ENCODE measurements at regions not wholly inside any gene's neighbourhood (a gene's known extent, or its start where the extent isn't known, plus 50 kb on each side); places are given as distances from the start of the nearest gene placed in this dataset.

DNA sequence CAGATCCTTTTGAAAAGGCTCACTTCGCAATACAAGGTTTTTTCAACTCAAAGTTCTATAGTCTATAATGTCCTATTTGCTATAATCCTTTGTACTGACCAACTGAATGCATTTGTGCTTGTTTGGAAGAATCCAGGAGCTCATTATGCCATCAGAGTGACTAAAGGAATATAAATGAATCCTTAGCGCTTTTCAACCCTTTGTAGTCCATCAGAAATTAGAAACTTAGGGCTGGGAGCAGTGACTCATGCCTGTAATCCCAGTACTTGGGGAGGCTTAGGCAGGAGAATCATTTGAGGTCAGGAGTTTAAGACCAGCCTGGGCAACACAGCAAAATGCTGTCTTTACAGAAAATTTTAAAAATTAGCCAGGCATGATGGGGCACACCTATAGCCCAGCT lies 330.2 kb upstream of the CHAC2 start:
- H3K27ac Mint-ChIP-seq = no peak overlapping the region
- no peak overlapping the region for H3K4me3 Mint-ChIP-seq
- peaks cover 3% of the 10 kb centered on the region for H3K27me3 Mint-ChIP-seq
- no peaks in the 10 kb centered on the region for H3K9me3 Mint-ChIP-seq
- DNase-seq = no peak
- H3K4me1 Mint-ChIP-seq = no peaks in the 10 kb centered on the region
- intact Hi-C loops (cut with micrococcal nuclease) = no loop called here
- H3K36me3 Mint-ChIP-seq (ENCODE audit: low read depth) = no peaks in the 10 kb centered on the region

DNA sequence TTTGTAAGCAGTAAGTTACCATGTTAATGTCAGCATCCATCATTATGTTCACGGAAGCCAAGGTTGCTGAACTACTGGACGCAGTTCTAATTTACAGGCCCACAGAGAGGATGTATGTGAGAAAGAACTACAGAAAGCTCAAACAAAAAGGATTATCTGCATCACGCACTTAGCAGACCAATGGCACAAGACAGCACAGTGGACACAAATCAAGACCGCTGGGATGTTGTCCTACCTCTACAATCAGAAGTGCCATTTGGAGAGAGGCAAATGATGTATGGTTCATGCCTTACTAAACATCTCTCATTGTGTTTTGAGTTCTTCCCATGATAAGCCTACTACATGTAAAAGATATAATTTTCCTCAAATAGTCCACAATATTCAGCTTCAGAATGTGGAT lies 330.7 kb upstream of the CHAC2 start:
- H3K27ac Mint-ChIP-seq = no peak overlapping the region
- H3K9me3 Mint-ChIP-seq = no peaks in the 10 kb centered on the region
- no peaks in the 10 kb centered on the region for H3K4me1 Mint-ChIP-seq
- intact Hi-C loops (cut with micrococcal nuclease) = no loop called here
- DNase-seq = no peak
- peaks cover 3% of the 10 kb centered on the region for H3K27me3 Mint-ChIP-seq
- H3K36me3 Mint-ChIP-seq (ENCODE audit: low read depth) = no peaks in the 10 kb centered on the region
- H3K4me3 Mint-ChIP-seq = no peak overlapping the region

DNA sequence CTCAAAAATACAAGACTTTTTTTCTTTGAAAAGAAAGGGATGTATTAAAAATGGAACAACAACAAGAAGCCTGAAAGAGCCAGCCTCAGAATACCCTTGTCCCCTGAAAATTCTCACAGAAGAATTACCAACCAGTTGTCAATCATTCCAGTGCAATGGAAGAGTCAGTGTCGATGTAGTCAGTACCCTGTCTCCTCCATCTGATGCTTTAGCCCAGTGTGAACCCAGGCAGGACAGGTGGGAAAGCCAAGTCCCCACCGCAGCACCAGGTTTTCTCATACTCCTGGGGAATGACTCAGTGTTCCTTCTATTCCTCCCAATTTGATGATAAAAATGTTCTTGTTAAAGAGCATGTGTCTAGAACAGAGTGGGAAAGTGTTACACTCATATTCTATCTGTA lies 332.0 kb upstream of the CHAC2 start:
- H3K27ac Mint-ChIP-seq = no peak overlapping the region
- H3K4me1 Mint-ChIP-seq = no peaks in the 10 kb centered on the region
- DNase-seq = no peak
- H3K4me3 Mint-ChIP-seq = no peak overlapping the region
- intact Hi-C loops (cut with micrococcal nuclease) = no loop called here
- peaks cover 3% of the 10 kb centered on the region for H3K27me3 Mint-ChIP-seq
- no peaks in the 10 kb centered on the region for H3K9me3 Mint-ChIP-seq
- no peaks in the 10 kb centered on the region for H3K36me3 Mint-ChIP-seq (ENCODE audit: low read depth)

DNA sequence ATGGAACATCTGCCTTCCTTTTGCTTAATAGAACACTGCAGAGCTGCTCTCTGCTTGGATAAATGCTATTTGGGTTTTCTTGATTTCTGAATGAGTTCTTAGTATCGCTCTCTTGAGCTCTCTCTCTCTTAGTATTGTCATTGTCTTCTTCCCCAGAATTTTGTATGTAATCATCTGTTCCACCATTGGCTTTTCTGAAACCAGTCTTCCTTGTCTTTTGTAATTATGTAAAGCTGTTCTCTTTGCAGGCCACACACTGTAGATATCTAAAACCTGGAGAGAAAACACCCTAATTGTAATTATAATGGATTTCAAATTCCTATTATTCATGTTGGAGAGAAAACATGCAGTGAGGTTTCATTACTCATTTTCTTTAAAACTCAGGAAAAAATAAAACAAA lies 333.1 kb upstream of the CHAC2 start:
- intact Hi-C loops (cut with micrococcal nuclease) = no loop called here
- H3K9me3 Mint-ChIP-seq = no peaks in the 10 kb centered on the region
- H3K27ac Mint-ChIP-seq = no peak overlapping the region
- H3K36me3 Mint-ChIP-seq (ENCODE audit: low read depth) = no peaks in the 10 kb centered on the region
- no peaks in the 10 kb centered on the region for H3K4me1 Mint-ChIP-seq
- no peak overlapping the region for H3K4me3 Mint-ChIP-seq
- DNase-seq = no peak
- H3K27me3 Mint-ChIP-seq = peaks cover 3% of the 10 kb centered on the region

DNA sequence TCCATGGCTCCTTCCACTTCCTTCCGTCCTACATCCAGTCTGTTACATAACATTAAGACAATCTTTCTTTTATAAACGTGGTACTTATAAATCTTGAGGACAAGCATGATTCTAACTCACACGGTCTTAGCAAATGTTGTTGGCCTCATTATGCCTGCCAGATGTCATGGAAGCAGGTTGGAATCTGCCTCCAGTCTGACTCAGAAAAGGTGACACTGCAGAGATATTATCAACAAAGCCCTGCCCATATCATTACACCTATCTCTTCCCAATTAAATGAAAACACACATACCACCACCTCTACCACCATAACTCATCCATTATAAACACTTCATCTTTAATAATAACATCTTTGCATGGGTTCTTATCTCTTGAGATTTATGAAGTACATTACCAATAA lies 334.7 kb upstream of the CHAC2 start:
- H3K9me3 Mint-ChIP-seq = no peaks in the 10 kb centered on the region
- H3K27ac Mint-ChIP-seq = no peak overlapping the region
- no peaks in the 10 kb centered on the region for H3K4me1 Mint-ChIP-seq
- H3K4me3 Mint-ChIP-seq = no peak overlapping the region
- no peaks in the 10 kb centered on the region for H3K36me3 Mint-ChIP-seq (ENCODE audit: low read depth)
- peaks cover 3% of the 10 kb centered on the region for H3K27me3 Mint-ChIP-seq
- intact Hi-C loops (cut with micrococcal nuclease) = no loop called here
- DNase-seq = no peak

DNA sequence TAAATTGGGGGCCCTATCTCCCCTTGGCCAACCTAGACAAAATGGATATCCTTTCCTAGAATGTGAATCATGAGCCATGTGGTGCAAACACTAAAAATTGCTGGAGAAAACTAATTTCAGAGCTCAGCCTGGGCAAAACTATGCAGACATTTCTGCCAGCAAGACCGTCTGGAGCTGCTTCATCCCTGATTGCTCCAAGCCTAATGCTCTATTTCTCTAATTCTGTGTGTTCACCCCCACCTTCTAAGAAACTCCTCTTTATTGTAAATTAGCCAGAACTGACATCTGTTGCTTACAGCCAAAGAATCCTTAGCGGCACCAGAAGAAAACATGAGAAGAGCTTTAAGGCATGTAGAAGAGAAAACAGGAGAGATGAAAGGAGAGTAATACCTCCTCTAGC lies 337.7 kb upstream of the CHAC2 start:
- H3K4me3 Mint-ChIP-seq = no peak overlapping the region
- H3K27ac Mint-ChIP-seq = no peak overlapping the region
- no peaks in the 10 kb centered on the region for H3K9me3 Mint-ChIP-seq
- H3K27me3 Mint-ChIP-seq = peaks cover 3% of the 10 kb centered on the region
- no peaks in the 10 kb centered on the region for H3K36me3 Mint-ChIP-seq (ENCODE audit: low read depth)
- DNase-seq = no peak
- intact Hi-C loops (cut with micrococcal nuclease) = loop anchor here (10.0 kb wide), 1 partner anchor 315 kb away; no protein-coding TSS in a partner anchor
- H3K4me1 Mint-ChIP-seq = no peaks in the 10 kb centered on the region

DNA sequence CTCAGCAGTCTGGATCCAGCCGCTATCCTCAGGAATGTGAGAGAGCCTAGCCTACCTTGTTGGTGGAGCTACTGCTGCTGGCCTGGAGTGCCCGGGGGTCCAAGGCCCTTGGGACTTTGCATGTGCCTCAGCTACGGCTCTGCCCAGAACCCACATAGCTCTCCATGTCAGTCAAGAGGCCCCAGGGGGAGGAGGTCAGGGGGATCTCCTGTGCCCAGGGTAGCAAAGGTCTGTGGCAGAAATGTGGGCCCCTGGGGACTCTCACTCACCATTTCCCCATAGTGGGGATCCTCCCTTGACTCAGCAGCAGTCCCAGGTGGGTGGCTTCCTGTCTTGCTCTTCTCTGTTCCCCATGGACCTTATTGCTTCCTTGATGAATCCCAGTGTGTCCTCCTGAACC lies 342.7 kb upstream of the CHAC2 start:
- H3K27ac Mint-ChIP-seq = no peak overlapping the region
- H3K36me3 Mint-ChIP-seq (ENCODE audit: low read depth) = no peaks in the 10 kb centered on the region
- H3K4me1 Mint-ChIP-seq = no peaks in the 10 kb centered on the region
- no peaks in the 10 kb centered on the region for H3K27me3 Mint-ChIP-seq
- intact Hi-C loops (cut with micrococcal nuclease) = loop anchor here (10.0 kb wide), 1 partner anchor 320 kb away; no protein-coding TSS in a partner anchor
- H3K4me3 Mint-ChIP-seq = no peak overlapping the region
- DNase-seq = no peak
- no peaks in the 10 kb centered on the region for H3K9me3 Mint-ChIP-seq

DNA sequence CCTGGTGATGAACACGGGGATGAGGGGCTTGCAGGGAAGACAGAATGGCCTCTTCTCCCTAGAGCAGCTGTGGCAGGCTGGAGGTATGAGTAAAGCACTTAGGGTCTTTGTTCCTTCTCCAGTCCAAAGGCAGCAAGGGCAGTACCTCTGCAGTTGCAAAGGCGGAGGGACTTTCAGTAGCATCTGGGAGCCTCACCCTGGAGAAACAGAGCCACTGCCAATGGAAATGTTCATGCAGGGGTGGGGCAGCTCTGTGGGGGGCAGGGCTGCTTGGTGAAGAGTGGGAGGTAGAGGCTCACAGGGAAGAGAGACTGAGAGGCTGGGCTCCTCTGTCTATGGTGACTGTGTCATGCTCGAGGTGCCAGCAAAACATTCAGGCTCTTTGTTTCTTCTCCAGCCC lies 344.1 kb upstream of the CHAC2 start:
- H3K9me3 Mint-ChIP-seq = no peaks in the 10 kb centered on the region
- no peaks in the 10 kb centered on the region for H3K36me3 Mint-ChIP-seq (ENCODE audit: low read depth)
- H3K27me3 Mint-ChIP-seq = no peaks in the 10 kb centered on the region
- no peak for DNase-seq
- H3K4me3 Mint-ChIP-seq = no peak overlapping the region
- intact Hi-C loops (cut with micrococcal nuclease) = loop anchor here (10.0 kb wide), 1 partner anchor 321 kb away; no protein-coding TSS in a partner anchor
- H3K27ac Mint-ChIP-seq = no peak overlapping the region
- no peaks in the 10 kb centered on the region for H3K4me1 Mint-ChIP-seq

DNA sequence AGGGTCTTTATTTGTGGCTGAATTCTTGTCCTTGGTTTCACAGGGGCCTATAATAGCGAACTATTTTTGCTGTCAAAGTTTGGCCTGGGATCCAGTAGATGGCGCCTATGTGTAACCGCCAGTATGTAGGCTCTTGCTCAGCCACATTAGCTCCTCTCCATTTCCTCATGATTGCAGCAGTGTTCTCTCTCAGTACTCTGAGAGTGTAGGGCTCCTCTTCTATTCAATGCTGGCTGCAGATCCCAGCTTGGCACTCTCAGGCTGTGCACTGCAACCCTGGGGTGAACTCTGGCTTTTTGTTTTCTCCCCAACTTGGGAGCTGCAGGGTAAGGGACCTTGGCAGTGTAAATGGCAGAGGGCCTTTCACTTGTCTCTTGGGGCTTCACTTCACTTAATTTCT lies 344.6 kb upstream of the CHAC2 start:
- no peaks in the 10 kb centered on the region for H3K36me3 Mint-ChIP-seq (ENCODE audit: low read depth)
- intact Hi-C loops (cut with micrococcal nuclease) = loop anchor here (10.0 kb wide), 1 partner anchor 322 kb away; no protein-coding TSS in a partner anchor
- H3K4me1 Mint-ChIP-seq = no peaks in the 10 kb centered on the region
- H3K9me3 Mint-ChIP-seq = no peaks in the 10 kb centered on the region
- peak; percentile 60 for DNase-seq
- H3K27me3 Mint-ChIP-seq = no peaks in the 10 kb centered on the region
- H3K4me3 Mint-ChIP-seq = no peak overlapping the region
- no peak overlapping the region for H3K27ac Mint-ChIP-seq

DNA sequence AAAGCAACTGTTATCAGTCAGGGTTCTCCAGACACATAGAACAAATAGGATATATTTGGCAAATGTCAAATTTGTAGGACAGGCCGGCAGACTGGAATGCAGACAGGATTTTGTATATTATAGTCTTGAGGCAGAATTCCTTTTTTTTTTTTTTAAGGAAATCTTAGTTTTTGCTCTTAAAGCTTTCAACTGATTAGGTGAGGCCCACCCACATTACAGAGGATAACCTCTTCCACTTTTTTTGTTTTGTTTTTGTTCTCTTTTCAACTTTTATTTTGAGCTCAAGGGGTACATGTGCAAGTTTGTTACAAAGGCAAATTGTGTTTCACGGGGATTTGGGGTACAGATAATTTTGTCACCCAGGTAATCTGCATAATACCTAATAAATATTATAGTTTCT lies 350.2 kb upstream of the CHAC2 start:
- no peaks in the 10 kb centered on the region for H3K36me3 Mint-ChIP-seq (ENCODE audit: low read depth)
- no peak for DNase-seq
- H3K4me3 Mint-ChIP-seq = no peak overlapping the region
- intact Hi-C loops (cut with micrococcal nuclease) = no loop called here
- H3K27me3 Mint-ChIP-seq = no peaks in the 10 kb centered on the region
- no peaks in the 10 kb centered on the region for H3K4me1 Mint-ChIP-seq
- H3K9me3 Mint-ChIP-seq = no peaks in the 10 kb centered on the region
- no peak overlapping the region for H3K27ac Mint-ChIP-seq

DNA sequence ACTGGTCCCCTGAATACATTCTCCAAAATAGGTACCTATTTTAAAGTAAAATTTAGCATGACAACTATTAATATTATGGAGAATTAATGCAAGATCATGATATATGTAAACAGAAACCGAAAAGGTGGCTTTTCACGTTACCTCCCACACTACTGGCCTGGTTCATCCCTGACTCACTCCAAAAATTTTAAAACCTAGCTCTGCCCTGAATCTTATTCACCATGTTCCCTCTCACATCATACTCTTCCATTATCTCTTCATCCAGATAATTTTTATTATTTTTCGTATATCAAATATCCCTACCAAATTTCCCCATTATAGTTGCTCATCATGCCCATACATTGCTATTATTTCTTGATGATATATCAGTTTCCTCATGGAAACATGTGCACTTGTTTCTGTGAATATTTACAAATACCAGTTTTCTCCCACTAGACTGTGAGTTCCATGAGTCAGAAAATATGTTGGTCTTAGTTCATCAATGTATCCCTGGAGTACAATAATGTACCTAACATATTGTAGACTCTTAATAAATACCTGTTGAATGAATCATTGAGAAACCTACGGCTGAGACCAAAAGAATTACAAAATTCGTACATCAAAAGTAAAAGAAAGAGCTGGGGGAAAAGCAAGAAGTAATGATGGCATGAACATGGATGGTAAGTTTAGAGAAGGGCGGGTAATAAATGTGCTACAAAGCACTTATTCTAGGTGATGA lies 360.1 kb upstream of the CHAC2 start:
- no peak for DNase-seq
- intact Hi-C loops (cut with micrococcal nuclease) = no loop called here
- Mint-ChIP-seq H3K4me1 (no peaks in the 10 kb centered on the region), H3K27ac (no peak overlapping the region), H3K4me3 (no peak overlapping the region), H3K36me3 (ENCODE audit: low read depth) (no peaks in the 10 kb centered on the region), H3K27me3 (no peaks in the 10 kb centered on the region), H3K9me3 (no peaks in the 10 kb centered on the region)

DNA sequence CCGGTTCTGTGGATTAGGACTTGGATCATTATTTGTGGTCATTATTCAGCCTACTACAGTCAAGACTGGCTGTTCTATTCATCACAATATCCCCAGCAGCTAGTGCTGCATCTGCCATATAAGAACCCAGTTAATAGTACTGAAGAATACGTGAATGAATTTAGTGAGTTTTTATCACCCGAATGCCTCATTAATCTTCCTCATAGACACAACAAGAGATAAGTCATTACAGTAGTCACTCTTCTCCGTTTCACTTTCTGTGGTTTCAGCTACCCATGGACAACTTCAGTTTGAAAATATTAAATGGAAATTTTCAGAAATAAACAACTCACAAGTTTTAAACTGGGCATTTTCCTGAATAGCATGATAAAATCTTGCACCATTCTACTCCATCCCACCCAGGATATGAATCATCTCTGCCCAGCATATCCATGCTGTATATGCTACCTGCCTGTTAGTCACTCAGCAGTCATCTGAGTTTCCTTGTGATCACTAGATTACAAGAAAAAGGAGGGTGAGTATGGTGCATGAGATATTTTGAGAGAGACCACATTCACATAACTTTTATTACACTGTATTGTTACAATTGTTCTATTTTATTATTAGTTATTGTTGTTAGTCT lies 363.7 kb upstream of the CHAC2 start:
- Mint-ChIP-seq H3K9me3 (peaks cover 4% of the 10 kb centered on the region), H3K36me3 (ENCODE audit: low read depth) (no peaks in the 10 kb centered on the region), H3K4me3 (no peak overlapping the region), H3K4me1 (no peaks in the 10 kb centered on the region), H3K27me3 (no peaks in the 10 kb centered on the region), H3K27ac (no peak overlapping the region)
- no peak for DNase-seq
- intact Hi-C loops (cut with micrococcal nuclease) = no loop called here

DNA sequence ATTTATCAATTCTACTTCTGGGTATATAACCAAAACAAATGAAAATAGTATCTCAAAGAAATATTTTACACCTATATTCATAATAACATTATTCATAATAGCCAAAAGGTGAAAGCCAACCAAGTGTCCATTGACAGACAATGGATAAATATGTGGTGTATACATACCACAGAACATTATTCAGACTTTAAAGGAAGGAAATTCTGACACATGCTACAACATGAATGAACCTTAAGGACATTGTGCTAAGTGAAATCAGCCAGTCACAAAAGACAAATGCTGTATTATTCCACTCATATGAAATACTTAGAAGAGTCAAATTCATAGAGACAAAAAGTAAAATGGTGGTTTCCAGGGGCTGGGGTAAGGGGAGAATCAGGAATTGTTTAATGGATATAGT lies 370.5 kb upstream of the CHAC2 start:
- H3K4me3 Mint-ChIP-seq = no peak overlapping the region
- H3K27me3 Mint-ChIP-seq = no peaks in the 10 kb centered on the region
- intact Hi-C loops (cut with micrococcal nuclease) = no loop called here
- DNase-seq = no peak
- no peak overlapping the region for H3K27ac Mint-ChIP-seq
- no peaks in the 10 kb centered on the region for H3K9me3 Mint-ChIP-seq
- H3K36me3 Mint-ChIP-seq (ENCODE audit: low read depth) = no peaks in the 10 kb centered on the region
- H3K4me1 Mint-ChIP-seq = no peaks in the 10 kb centered on the region

DNA sequence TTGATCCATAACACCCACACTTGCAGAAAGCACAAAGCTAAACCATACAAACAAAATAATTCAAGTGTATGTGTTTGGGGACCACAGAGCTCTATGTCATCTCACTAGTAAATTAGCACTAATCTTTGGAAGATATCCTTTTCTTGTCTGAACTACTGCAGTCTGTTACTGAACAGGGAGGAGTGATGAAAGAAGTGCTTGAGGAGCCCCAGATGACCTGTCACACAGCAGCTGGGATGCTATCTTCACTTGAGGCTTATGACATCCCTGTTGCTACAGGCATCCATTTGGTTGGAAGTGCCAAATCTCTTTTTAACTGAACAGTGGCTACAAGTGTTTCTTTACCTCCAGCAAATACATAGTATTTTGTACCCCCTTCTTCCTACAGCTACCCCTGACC lies 386.3 kb upstream of the CHAC2 start:
- H3K27ac Mint-ChIP-seq = no peak overlapping the region
- DNase-seq = no peak
- no peaks in the 10 kb centered on the region for H3K4me1 Mint-ChIP-seq
- no peaks in the 10 kb centered on the region for H3K9me3 Mint-ChIP-seq
- intact Hi-C loops (cut with micrococcal nuclease) = no loop called here
- H3K4me3 Mint-ChIP-seq = no peak overlapping the region
- H3K27me3 Mint-ChIP-seq = no peaks in the 10 kb centered on the region
- H3K36me3 Mint-ChIP-seq (ENCODE audit: low read depth) = no peaks in the 10 kb centered on the region

DNA sequence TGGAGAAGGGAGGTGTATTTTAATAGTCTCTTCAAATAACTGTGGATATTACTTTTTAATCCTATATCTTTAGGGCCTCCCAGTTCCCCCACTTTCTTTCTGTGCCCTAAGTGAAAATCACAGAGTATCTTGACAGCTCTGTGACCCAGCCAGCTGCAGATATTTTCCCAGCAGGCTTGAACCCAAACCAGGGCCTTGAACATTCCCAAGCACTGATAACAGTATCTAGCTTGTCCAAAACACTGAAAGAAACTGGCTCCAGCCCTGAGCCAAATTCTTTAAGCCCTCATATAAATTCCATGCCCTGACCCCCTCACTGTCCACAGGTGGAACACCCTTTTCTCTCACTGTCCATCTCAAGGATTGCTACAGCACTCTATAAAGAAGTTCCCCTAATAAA lies 388.1 kb upstream of the CHAC2 start:
- intact Hi-C loops (cut with micrococcal nuclease) = no loop called here
- H3K27ac Mint-ChIP-seq = no peak overlapping the region
- DNase-seq = no peak
- H3K27me3 Mint-ChIP-seq = no peaks in the 10 kb centered on the region
- no peaks in the 10 kb centered on the region for H3K4me1 Mint-ChIP-seq
- H3K4me3 Mint-ChIP-seq = no peak overlapping the region
- H3K36me3 Mint-ChIP-seq (ENCODE audit: low read depth) = no peaks in the 10 kb centered on the region
- no peaks in the 10 kb centered on the region for H3K9me3 Mint-ChIP-seq
